MM.1S (cell line): ENCODE measurements at regions not wholly inside any gene's neighbourhood (a gene's known extent, or its start where the extent isn't known, plus 50 kb on each side); places are given as distances from the start of the nearest gene placed in this dataset.
"Not testable (repeated sequence)": the region's sequence is repeated elsewhere in the genome, so short reads cannot be mapped to it uniquely, and the experiment has no call there.

ENCODE experiments used
- DNase-seq: peaks from one replicate; pipeline ENCODE4 v3.0.0-alpha.2; 2015
- H2AFZ ChIP-seq: fragments of 300-600 bp; sonication (generic); 2 replicates; pipeline ENCODE4 v1.6.0; 2016; ENCODE audit warnings: antibody characterized with exemption, low read length
- H3F3A ChIP-seq: fragments of 300-600 bp; sonication (generic); 2 replicates; pipeline ENCODE4 v1.6.1; 2016; ENCODE audit warnings: mild to moderate bottlenecking, antibody characterized with exemption, low read length, moderate library complexity, mixed read lengths; ENCODE audit not compliant: insufficient read depth
- H3K27ac ChIP-seq: fragments of 300-600 bp; sonication (generic); 2 replicates; pipeline ENCODE4 v1.5.1; 2016; ENCODE audit warnings: mild to moderate bottlenecking, low read length
- H3K27me3 ChIP-seq: fragments of 300-600 bp; sonication (generic); replicated peaks from 2 replicates; pipeline ENCODE4 v1.6.0; 2016; ENCODE audit warnings: low read length; ENCODE audit not compliant: insufficient read depth
- H3K36me3 ChIP-seq: fragments of 300-600 bp; sonication (generic); replicated peaks from 2 replicates; pipeline ENCODE4 v1.6.1; 2016; ENCODE audit warnings: mild to moderate bottlenecking, low read length, mixed read lengths; ENCODE audit not compliant: insufficient read depth
- H3K4me1 ChIP-seq: fragments of 300-600 bp; sonication (generic); 2 replicates; pipeline ENCODE4 v1.6.1; 2016; ENCODE audit warnings: low read length, mixed read lengths
- H3K4me2 ChIP-seq: fragments of 300-600 bp; sonication (generic); 2 replicates; pipeline ENCODE4 v1.6.0; 2016; ENCODE audit warnings: low read depth, low read length
- H3K4me3 ChIP-seq: fragments of 300-600 bp; sonication (generic); 2 replicates; pipeline ENCODE4 v1.5.1; 2016; ENCODE audit warnings: low read length, mixed read lengths
- H3K79me2 ChIP-seq: fragments of 300-600 bp; sonication (generic); 2 replicates; pipeline ENCODE4 v1.6.1; 2016; ENCODE audit warnings: mixed run types, low read length, mixed read lengths
- H3K9ac ChIP-seq: fragments of 300-600 bp; sonication (generic); 2 replicates; pipeline ENCODE4 v1.6.1; 2016; ENCODE audit warnings: low read length, mixed read lengths
- H3K9me2 ChIP-seq: fragments of 300-600 bp; sonication (generic); replicated peaks from 2 replicates; pipeline ENCODE4 v1.6.1; 2016; ENCODE audit warnings: mild to moderate bottlenecking, low read length, mixed read lengths; ENCODE audit not compliant: insufficient read depth
- H3K9me3 ChIP-seq: fragments of 300-600 bp; sonication (generic); replicated peaks from 2 replicates; pipeline ENCODE4 v1.6.1; 2016; ENCODE audit warnings: mild to moderate bottlenecking, low read length, mixed read lengths; ENCODE audit not compliant: insufficient read depth
- H4K20me1 ChIP-seq: fragments of 300-600 bp; sonication (generic); 2 replicates; pipeline ENCODE4 v1.6.1; 2016; ENCODE audit warnings: mild to moderate bottlenecking, low read length, moderate library complexity, mixed read lengths; ENCODE audit not compliant: insufficient read depth
- CTCF ChIP-seq: fragments of 300-600 bp; sonication (generic); IDR thresholded peaks from 2 replicates; pipeline ENCODE4 v1.5.1; 2016; ENCODE audit warnings: antibody characterized with exemption, low read length, mixed read lengths
- EZH2 ChIP-seq: fragments of 300-600 bp; sonication (generic); optimal IDR thresholded peaks from 2 replicates; pipeline ENCODE3; 2017; ENCODE audit warnings: low read depth, mild to moderate bottlenecking, antibody characterized with exemption, low read length, mixed read lengths
- EZH2phosphoT487 ChIP-seq: fragments of 300-600 bp; sonication (generic); IDR thresholded peaks from 2 replicates; pipeline ENCODE4 v1.6.1; 2018; ENCODE audit warnings: antibody characterized with exemption, low read length

GRCh38 chr7:159310457-159311171 is 165.9 kb upstream of the VIPR2 start:
- no peaks in the 10 kb centered on the region for H3K36me3 ChIP-seq
- H3K79me2 ChIP-seq, result no peaks in the 10 kb centered on the region
- no peak overlapping the region for H2AFZ ChIP-seq
- no peak for TF ChIP-seq EZH2
- no peak for DNase-seq
- H3K4me1 ChIP-seq, result no peaks in the 10 kb centered on the region
- no peaks in the 10 kb centered on the region for H3K9me3 ChIP-seq
- H3K27me3 ChIP-seq, result no peaks in the 10 kb centered on the region
- H3K9me2 ChIP-seq, result no peaks in the 10 kb centered on the region
- H3K9ac ChIP-seq, result no peak overlapping the region
- no peak overlapping the region for H3K4me2 ChIP-seq
- no peaks in the 10 kb centered on the region for H4K20me1 ChIP-seq
- H3F3A ChIP-seq, result no peaks in the 10 kb centered on the region
- H3K4me3 ChIP-seq, result no peak overlapping the region
- H3K27ac ChIP-seq, result no peak overlapping the region

GRCh38 chr7:159309214-159309613 is 164.5 kb upstream of the VIPR2 start:
- H4K20me1 ChIP-seq, H3K79me2 ChIP-seq: not testable (repeated sequence)

GRCh38 chr7:159306012-159306411 is 161.3 kb upstream of the VIPR2 start:
- Histone ChIP-seq H3K36me3 (no peaks in the 10 kb centered on the region), H3K9me3 (no peaks in the 10 kb centered on the region), H3K27ac (no peak overlapping the region), H4K20me1 (no peaks in the 10 kb centered on the region), H3K9ac (no peak overlapping the region), H3K79me2 (no peaks in the 10 kb centered on the region), H3K9me2 (no peaks in the 10 kb centered on the region), H3F3A (no peaks in the 10 kb centered on the region), H2AFZ (no peak overlapping the region), H3K27me3 (no peaks in the 10 kb centered on the region), H3K4me2 (no peak overlapping the region), H3K4me1 (no peaks in the 10 kb centered on the region), H3K4me3 (no peak overlapping the region)
- TF ChIP-seq CTCF, result no peak
- TF ChIP-seq EZH2, result no peak
- no peak for TF ChIP-seq EZH2phosphoT487
- DNase-seq, result no peak

More at GRCh38 chr7:159309214-159309613, 164.5 kb upstream of the VIPR2 start:
- not testable (repeated sequence) for H2AFZ ChIP-seq, H3K27ac ChIP-seq, H3K9me2 ChIP-seq, H3K4me3 ChIP-seq, H3K4me1 ChIP-seq, H3K36me3 ChIP-seq, H3K4me2 ChIP-seq, H3K9ac ChIP-seq, H3K27me3 ChIP-seq, H3F3A ChIP-seq, H3K9me3 ChIP-seq, DNase-seq

- H2AFZ ChIP-seq, H3K79me2 ChIP-seq, H3K9ac ChIP-seq, H4K20me1 ChIP-seq, H3K27me3 ChIP-seq, H3K27ac ChIP-seq, H3F3A ChIP-seq, DNase-seq, H3K36me3 ChIP-seq, H3K4me3 ChIP-seq, H3K4me1 ChIP-seq, H3K9me3 ChIP-seq, H3K4me2 ChIP-seq, H3K9me2 ChIP-seq: not testable (repeated sequence)
These were observed 160.5 kb upstream of the VIPR2 start for GRCh38 chr7:159305185-159305584.

- not testable (repeated sequence) for H3K9me2 ChIP-seq, H3K4me1 ChIP-seq, H3K9ac ChIP-seq, H3K4me3 ChIP-seq, H3K9me3 ChIP-seq, H3K27me3 ChIP-seq, H3K4me2 ChIP-seq, H3K79me2 ChIP-seq, H3K36me3 ChIP-seq, DNase-seq, H2AFZ ChIP-seq, H3K27ac ChIP-seq, H3F3A ChIP-seq, H4K20me1 ChIP-seq
These were observed 158.8 kb upstream of the VIPR2 start for GRCh38 chr7:159303510-159303909.
